ENCODE measurements at regions not wholly inside any gene's neighbourhood (a gene's known extent, or its start where the extent isn't known, plus 50 kb on each side); places are given as distances from the start of the nearest gene placed in this dataset.

- DNase-seq, result no peak
Observed at GRCh38 chr4:35494955-35495354, 749.4 kb downstream of the ARAP2 start.

GRCh38 chr4:35500812-35501211, 743.5 kb downstream of the ARAP2 start:
- no peak for DNase-seq

GRCh38 chr4:35503435-35503834, 740.9 kb downstream of the ARAP2 start:
- no peak for DNase-seq

DNA sequence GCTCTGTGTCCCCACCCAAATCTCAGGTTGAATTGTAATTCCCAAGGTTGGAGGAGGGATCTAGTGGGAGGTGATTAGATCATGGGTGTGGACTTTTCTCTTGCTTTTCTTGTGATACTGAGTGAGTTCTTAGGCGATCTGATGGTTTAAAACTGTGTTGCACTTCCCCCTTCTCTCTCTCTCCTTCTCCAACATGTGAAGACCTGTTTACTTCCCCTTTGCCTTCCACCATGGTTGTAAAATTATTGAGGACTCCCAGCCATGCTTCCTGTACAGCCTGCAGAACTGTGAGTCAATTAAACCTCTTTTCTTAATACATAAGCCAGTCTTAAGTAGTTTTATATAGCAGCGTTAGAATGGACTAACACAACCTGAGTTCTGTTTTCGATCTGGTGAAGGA, 738.2 kb downstream of the ARAP2 start:
- no peak for DNase-seq

DNA sequence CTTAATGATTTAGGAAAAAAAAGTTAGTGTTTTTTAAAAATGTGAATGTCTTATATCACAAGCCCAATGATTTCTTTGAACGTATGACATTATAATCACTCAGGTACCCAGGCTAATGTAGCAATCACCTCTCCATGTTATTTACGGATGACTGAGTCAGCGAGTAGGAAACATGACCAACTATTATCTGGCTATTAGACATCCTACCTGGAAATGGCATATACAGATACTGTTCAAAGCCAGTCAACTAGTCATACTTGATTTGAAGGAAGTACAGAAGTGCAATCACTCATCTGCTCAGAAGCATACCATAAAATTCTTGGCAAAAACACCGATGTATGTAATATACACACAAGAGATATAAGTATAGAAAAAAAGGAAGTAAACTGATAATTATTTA, 732.5 kb downstream of the ARAP2 start:
- DNase-seq, result no peak

- no peak for DNase-seq
Observed at GRCh38 chr4:35516102-35516501, 728.2 kb downstream of the ARAP2 start.

GRCh38 chr4:35520059-35520458, 724.3 kb downstream of the ARAP2 start:
- DNase-seq, result no peak

- DNase-seq, result no peak
Observed at GRCh38 chr4:35521682-35522081, 722.6 kb downstream of the ARAP2 start.

DNA sequence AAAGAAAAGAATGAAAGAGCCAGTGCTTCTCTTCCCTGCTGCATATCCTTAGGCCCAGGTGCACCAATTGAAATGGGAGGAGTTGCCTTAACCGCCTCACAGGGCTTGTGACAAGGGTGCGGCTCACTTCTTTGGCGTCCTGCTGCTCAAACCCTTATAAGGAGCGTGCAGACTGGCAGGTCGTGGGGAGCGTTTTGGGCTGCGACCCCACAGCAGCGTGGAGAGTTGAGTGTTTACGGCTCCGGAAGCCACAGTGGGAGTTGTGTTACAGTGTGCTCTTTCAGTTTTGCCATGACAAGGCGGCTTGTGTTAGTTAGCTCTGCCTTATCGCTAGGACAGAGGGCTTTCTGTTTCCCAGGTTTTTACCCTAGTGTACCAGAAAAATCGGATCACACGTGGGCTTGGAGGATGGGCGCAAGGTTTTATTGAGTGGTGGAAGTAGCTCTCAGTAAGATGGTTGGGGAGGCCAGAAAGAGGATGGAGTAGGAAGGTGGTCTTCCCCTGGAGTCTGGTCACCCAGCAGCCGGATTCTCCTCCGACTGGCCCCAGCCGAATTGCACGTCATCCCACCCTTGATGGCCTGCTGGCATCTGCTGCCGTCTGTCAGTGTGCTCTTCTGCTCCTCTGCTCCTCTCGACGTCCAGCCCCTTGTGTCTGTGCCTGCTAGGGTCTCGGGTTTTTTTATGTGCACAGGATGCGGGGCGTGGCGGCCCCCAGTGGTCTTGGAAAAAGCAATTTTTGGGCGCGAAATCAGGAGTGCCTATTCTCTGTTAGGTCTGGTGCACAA, 718.9 kb downstream of the ARAP2 start:
- DNase-seq, result no peak

DNA sequence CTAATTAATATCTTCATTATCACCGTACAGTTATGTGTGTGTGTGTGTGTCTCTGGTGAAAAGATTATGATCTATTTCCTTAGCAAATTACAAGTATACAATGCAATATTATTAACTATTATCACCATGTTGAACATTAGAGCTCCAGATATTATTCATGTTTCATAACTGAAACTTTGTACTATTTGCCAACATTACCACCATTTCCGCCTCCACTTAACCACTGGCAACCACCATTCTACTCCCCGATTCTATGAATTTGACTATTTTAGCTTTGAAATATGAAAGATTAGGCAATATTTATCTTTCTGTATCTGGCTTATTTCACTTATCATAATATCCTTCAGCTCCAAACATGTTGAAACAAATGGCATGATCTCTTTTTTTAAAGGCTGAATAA, 717.9 kb downstream of the ARAP2 start:
- DNase-seq, result no peak

DNA sequence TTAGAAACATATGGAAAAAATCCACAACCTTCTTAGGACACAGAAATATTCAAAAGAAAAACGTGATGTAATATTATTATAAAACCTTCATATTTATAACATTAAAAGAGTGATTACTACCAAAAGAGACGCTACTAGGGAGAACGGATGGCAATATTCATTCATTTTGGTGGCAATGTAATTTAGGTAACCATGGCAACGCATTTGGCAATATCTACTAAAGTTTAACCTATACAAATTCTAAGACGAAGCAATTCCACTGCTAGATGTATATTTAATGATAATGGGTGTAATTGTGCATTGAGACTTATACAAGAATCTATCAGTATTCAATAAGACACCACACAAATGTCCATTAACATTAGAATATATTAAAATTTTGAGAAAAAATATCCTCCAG, 709.4 kb downstream of the ARAP2 start:
- no peak for DNase-seq

- no peak for DNase-seq
Observed at GRCh38 chr4:35538807-35539206, 705.5 kb downstream of the ARAP2 start.

DNA sequence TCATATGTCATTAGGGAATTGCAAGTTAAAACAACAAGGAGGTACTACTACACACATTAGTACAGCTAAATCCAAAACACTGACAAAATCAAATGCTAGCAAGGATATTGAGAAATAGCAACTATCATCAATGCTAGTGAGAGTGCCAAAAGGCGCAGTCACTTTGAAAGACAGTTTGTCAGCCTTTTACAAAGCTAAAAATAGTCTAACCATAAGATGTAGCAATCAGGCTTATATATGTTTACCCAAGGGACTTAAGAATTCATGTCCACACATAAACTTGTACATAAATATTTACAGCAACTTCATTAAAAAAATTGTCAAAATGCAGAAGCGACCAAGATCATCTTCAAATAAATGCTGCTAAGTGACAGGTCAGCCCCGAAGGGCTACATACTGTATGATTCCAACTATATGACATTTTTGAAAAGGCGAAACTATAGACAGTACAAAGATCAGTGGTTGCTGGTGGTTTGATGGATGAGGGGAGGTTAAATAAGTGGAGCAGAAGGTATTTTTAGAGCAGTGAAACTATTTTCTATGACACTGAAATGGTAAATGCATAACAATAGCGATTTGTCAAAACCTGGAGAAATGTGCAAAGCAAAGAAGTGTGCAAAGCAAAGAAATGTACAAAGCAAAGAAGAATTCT, 704.8 kb downstream of the ARAP2 start:
- DNase-seq, result no peak

DNA sequence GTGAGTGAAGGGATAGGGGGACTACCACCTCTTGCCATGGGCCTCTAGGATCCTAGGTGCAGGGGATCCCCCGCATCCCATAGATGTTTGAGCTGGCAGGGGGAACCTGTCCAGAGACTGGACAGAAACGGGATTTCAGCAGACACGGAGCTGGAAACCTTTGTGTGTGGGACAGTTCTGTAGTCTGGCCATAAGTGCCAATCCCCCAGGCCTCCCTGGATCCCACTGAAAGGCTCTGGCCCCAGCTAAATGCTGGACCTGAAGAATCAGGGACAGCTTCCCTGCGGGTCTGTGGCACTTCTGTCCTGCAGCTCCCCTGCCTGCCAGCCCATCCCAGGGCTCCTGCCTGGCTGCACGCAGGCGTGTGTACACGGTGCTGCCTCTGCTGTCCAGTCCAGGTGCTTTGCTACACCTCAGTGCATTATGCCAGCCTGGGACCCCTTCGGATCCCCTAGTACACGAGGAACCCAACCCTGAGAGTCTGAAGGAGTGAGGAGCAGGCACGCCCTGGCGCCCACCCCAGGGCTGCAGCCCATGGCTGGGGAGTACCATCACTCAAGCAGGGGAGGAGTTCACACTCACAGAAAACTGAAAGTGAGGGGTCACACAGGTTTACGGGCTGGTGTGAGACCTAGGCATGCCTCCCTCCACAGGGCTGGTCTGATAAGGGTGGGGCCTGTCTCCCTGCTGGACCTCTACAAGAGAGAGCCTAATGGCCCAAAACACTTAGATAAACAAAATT, 703.0 kb downstream of the ARAP2 start:
- DNase-seq, result no peak

GRCh38 chr4:35541888-35542213, 702.5 kb downstream of the ARAP2 start:
- no peak for DNase-seq

- DNase-seq, result no peak
Observed at GRCh38 chr4:35548921-35549320, 695.4 kb downstream of the ARAP2 start.

GRCh38 chr4:35556387-35556786, 687.9 kb downstream of the ARAP2 start:
- DNase-seq, result no peak

- DNase-seq, result no peak
Observed at GRCh38 chr4:35559559-35560365, 684.6 kb downstream of the ARAP2 start.

DNA sequence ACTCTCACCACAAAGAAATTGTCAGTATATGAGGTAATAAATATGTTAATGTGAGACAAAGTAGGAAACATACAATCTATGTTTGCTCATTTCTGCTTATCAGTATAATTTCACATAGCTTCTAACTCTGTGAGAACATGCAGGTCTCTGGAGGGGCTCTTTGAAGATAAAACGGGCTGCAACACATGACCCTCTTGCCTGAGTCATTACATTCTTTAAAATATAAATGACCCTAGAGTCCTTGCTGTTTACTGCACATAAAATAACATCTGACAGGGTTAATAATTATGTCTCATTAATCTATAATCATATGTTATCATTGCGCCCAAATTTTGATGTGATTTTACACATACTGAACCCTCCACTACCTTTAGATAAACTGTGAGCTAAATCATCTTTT, 681.5 kb downstream of the ARAP2 start:
- DNase-seq, result no peak

DNA sequence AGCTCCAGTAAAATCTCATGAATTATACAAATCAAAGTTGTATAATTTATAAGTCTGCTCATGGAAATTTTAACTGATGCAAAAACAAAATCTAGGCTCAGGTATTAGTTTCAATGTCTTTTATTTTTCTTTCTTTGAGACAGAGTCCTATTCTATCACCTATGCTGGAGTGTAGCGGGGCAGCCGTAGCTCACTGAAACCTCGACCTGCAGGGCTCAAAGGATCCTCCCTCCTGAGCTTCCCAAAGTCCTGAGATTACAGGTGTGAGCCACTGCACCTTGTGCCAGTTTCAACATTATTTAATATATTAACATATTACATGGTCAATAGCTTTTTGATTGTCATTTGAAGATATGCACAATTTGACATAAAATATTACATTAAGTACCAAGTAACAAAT, 678.7 kb downstream of the ARAP2 start:
- DNase-seq, result no peak

- DNase-seq, result no peak
Observed at GRCh38 chr4:35591035-35591434, 653.3 kb downstream of the ARAP2 start.

GRCh38 chr4:35604252-35604651, 640.1 kb downstream of the ARAP2 start:
- no peak for DNase-seq

GRCh38 chr4:35604724-35605123, 639.6 kb downstream of the ARAP2 start:
- no peak for DNase-seq

Measured in GOT3 (cell line).